Stimulated activated CD4-positive, alpha-beta T cell treated with anti-CD3 and anti-CD28 coated beads, TNF-alpha, amount 100 ng/mL, for 24 hours (primary cell): ENCODE measurements at regions not wholly inside any gene's neighbourhood (a gene's known extent, or its start where the extent isn't known, plus 50 kb on each side); places are given as distances from the start of the nearest gene placed in this dataset.

ENCODE experiments used
- DNase-seq, 3 experiments: peaks; one replicate each; pipeline ENCODE4 v3.0.0-alpha.2; 2020; ENCODE audit warnings: low read depth in 3 of 3

DNA sequence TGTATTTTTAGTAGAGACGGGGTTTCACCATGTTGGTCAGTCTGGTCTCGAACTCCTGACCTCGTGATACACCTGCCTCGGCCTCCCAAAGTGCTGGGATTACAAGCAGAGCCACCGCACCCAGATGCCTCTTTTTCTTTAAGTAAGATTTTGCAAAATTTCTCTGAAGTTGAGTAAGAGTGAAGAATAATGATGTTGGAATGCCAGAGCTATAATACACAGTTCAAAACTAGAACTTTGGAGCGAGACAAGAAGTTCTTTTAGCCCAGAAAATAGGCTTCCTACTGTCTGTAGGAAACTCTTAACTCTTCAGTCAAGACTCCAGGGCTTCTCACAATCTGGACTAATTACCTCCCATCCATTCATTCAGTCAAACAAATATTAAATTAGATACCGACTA is 51.4 kb downstream of the MARCHF4 start:
- DNase-seq = no peak

DNA sequence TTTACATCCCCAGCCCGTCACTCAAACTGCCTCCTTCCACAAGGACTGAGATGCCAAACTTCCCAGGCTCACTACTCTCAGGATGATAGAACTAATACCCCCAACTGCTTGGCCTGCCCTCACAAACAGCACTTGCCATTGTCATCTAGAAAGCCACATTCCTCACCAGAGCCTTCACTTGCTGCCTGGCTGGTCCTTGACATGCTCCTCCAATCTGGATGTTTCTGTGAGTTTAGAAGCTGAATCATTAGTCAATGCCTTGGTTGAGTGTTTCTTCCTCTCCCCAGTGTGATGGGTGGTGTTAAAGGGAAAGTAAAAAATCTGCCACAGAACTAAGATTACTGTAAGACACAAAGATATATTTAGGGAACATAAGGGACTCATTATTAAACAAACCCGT is 52.5 kb downstream of the MARCHF4 start:
- DNase-seq = no peak

DNA sequence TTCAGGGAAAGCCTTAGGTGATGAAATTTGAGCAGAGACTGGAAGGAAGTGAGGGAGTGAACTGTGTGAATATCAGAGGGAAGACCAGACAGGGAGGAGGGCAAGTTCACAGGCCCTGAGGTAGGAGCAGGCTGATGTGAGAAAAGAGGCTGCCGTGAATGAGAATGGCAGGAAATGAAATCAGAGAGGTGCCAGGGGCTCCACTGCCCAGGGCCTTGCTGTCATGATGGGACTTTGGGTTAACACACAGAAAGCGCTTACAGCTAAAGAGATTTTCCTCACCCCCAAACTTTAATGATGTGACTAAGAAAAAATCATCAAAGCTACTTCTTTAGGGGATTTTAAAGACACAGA is 53.8 kb downstream of the MARCHF4 start:
- no peak for DNase-seq

- no peak for DNase-seq
Measured at GRCh38 chr2:216317831-216318520, 54.3 kb downstream of the MARCHF4 start.

- DNase-seq = no peak
Measured at GRCh38 chr2:216316743-216317142, 55.5 kb downstream of the MARCHF4 start.

DNA sequence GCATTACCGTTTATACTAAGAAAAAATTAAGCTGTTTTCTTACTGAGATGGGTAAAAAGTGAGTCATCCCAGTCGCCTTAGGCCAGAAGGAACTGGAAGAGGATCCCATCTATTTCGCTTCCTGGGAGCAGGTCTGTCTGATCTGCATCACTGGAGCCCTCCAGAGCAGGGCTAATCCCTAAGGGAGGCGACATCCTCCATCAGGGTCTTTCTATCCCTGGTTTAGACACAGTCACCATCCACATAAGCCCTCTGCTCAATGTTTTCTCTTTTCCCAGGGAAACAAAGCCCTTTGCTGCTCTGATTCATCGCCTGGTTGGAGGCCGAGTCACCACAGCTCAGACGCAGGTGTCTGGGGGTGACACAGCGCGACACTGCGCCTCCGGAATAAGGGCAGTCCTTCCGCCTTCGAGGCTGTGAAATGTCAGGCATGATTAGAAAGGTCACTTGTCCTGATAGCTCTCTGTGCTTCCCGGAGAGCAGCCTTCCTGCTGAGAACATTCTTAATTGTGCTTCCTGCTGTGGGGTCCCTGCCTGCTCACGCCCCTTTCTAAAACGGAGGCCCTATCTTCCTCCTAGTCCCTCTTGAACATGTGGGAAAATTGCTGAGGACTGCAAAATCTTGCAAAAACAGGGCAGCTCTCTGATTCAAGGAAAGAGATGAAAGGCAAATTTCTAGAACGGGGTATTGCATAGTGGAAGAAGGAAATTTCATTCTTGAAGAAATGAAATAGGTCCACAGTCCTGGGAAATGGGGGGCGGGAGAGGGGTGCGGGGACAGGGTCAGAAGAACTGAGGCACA is 56.3 kb downstream of the MARCHF4 start:
- no peak for DNase-seq

- no peak for DNase-seq
Measured at GRCh38 chr2:216312441-216312840, 59.8 kb downstream of the MARCHF4 start.

DNA sequence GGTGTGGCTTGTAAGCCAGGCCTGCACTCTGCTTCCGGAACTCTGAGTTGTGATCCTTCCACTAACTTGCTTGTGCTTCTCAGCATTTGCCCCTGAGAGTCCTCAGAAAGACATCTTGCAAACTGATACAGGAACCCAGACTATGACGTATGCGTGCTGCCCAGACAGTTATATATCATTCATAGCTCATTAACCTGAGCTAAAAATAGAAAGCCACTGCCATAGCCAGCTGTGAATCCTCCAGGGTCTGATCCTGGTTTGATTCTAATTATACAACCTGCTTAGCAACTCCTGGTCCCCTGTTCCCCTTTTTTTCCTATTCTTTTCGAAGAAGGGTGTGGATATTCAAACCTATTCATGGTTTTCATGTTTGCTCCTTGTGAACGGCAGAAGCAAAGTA is 63.7 kb downstream of the MARCHF4 start:
- no peak for DNase-seq

DNA sequence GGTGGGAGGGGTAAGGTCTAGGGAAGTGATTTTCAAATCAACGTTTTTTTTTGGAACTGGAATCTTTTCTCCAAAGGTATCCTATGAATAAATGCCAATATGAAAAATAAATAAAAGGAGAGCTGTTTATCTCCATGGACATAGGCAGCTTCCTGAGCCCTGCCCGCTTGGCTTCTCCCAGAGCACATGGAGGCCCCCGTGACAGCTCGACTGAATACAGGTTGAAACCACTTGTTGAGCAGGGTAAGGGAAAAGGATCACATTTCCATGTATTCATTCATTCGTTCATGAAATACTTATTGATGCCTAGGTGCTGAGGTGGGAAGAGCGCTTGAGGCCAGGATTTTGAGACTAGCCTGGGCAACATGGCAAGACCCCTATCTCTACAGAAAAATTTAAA is 64.8 kb downstream of the MARCHF4 start:
- no peak for DNase-seq

GRCh38 chr2:216306868-216307267 is 65.4 kb downstream of the MARCHF4 start:
- no peak for DNase-seq

DNA sequence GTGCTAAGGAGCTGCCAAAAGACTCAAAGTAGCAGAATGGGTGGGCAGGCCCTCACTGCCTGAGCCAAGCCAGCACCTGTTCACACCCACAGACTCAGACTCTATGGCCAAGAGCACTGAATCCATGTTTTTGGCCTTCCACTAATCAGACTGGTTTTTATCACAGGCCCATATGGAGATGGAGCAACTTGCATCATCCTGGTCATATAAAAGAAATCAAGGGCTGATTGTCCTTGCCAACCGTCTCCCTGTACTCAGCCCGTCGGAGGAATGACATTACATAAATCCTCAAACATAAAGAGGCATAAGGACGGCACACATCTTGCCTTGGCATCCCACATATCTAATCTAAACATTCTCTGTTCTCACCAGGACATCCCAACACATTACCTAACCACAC is 66.7 kb downstream of the MARCHF4 start:
- DNase-seq = no peak

DNA sequence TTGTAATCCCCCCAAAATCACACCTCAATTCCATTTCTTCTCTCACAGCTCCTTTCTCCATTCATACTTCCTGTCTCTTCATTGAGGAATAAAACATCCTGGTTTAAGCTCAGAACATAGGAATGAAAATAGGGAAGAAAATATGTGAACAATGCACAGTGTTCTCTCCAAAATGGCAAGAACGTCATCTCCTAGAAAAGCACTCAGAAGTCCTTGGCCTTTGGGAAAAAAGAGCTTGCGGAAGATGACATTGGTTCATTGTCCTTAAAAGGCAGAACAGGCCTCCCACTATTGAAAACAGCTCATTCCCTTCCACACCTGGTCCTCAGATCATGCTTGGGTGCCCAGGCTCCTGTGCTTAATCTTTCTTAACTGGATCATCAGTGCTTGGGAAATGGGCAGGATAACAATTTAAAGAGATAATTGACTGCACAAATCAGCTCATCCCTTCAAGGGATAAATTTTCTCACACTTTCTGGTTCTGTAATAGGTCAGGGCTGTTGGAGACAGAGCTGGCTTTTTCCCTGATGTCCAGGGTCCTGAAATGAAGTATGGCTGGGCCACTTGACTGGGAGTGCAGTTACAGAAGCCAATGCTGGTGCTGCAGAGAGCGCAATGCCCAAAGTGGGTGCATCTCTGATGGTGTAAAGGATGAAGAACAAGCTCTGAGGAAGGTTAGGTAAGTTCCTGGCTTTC is 69.2 kb downstream of the MARCHF4 start:
- DNase-seq = no peak

DNA sequence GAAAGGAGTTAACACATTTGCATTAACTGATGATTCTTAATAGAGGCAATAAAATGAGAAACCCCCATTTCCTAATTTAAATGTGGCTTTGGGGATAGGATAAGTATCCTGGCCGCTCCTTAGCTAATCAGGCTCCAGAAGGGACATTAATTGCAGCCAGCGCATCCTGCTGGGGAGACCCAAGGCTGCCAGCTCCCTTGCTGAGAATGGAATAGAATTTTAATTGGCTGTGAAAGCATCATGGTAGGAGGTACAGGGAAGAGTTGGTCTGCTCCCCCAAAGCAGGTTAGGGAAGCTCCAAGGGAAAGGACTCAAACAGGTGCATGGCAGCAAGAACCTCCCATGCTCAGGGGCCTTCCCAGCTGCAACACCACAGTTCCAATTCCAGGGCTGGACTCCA is 71.4 kb downstream of the MARCHF4 start:
- no peak for DNase-seq

DNA sequence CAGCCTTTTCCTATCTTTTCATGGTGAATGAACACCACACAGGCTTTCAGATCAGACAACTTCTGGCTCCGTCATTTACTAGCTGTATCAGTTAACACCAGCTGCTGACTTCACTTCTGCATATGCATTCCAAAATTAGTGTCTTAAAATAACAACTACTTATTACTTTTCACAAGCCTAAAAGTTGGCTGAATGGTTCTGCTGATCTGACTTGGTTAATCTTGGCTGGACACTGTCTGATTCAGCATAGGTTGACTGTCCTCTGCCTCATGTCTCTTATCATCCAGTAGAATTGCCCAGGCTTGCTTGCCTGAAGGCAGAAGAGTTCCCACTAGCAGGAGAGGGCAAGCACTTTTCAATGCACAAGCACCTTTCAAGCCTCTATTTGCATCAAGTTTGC is 72.7 kb downstream of the MARCHF4 start:
- DNase-seq = no peak

DNA sequence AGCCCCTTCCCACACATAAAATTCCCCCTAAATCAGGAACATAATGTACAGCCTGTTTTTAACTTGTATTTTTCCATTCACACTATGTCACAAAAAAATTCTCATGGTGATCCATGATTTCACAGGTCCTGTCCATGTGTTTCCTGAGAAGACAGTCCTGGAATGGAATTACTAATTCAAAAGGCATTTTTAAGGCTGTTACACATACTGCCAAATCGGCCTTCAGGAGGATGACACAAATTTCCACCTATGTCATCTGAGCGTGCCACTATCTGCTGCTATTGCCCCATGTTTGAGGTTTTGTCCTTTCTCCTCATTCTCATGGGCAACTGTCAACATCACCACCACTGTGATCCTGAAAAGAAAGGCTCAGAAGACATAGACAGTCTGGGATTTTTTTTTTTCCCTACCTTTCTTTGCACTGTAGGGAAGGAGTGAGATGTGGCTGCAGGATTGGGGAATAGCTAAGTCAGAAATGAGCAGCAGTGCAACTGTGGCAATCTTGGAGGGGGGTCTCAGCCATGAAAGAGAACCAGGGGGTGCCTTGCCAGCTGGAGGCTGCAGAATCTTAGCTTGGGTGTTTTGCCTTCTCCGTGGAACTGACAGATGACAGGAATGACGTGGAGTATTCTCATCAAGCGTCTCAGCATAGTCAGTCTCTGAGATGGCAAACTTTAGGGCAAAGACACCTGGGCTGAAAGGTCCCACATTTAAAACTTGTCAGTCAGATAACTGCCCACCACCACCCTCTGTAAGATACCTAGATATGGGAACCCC is 73.4 kb downstream of the MARCHF4 start:
- no peak for DNase-seq

DNA sequence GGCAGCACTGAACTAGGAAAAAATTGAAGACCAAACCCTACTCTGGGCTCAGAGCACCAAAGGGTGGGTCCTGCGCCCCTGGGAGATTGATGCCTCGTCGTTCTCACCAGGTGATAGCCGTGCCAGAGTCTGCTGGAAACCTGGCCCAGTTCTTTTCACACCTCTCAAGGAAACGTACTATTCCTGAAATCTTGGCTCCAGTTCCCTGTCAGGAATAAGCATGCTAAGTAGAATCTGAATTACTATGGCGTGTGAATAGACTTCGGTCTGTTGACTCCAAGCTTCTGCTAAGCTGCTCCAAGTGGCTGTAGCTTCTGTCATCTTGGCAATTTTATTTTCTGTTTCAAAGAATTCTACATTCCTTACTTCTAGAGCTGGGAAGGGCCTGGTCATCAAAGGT is 75.4 kb downstream of the MARCHF4 start:
- no peak for DNase-seq

DNA sequence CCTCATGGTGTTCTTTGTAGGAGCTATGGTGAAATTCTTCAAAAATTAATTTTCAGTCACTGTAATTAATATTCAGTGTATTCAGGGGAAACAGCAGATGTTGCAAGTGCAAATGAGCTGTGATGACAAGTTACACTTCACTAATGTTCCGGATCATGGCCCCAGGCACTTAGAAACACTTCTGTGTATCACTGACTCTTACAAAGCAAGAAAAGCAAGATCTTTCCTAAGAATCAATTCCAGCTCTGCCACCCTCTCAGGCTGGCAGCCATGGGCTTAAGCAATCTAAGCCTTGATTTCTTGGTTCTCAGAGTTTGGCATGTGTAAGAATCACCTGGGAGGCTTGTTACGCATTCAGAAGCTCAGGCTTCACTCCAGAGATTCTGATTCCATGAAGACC is 78.0 kb downstream of the MARCHF4 start:
- DNase-seq = no peak

GRCh38 chr2:216293883-216294282 is 78.4 kb downstream of the MARCHF4 start:
- DNase-seq = no peak

- DNase-seq = no peak
Measured at GRCh38 chr2:216292886-216293301, 79.4 kb downstream of the MARCHF4 start.

DNA sequence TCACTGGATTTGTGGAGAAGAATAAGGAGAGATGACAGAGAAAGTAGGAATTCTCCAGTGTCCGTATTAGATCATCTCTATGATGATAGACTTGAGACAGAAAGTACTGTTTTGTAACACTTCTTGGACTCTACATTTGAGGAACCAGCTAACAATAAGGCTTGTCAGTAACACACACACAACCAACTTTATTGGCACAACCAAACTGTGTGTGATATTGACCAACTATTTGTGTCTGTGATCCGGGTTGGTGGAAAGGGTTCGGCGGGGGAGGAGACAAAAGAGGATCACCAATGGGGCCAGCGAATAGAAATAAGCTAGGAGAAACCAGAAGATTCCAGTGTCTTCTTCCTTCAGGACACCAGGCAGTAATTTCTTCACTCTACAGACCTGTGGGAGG is 79.8 kb downstream of the MARCHF4 start:
- no peak for DNase-seq

DNA sequence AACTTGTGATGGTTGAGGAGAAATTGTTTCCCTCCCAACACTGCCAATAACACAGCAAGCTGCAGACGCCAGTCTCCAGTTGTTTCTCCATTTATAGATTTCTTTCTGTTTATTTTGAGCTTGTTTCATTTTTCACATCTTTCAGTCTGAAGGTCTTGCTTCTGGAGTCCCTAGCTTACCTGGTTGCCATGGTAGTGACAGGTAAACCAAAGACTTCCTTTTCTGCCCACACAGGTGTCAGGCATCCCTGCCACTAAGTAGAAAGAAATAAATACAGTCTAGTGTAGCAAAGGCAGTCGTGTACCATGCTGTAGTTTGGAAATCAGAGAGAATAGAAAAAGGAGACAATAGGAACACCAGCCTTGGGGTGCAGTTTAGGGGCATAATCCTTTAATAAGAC is 82.8 kb downstream of the MARCHF4 start:
- no peak for DNase-seq

DNA sequence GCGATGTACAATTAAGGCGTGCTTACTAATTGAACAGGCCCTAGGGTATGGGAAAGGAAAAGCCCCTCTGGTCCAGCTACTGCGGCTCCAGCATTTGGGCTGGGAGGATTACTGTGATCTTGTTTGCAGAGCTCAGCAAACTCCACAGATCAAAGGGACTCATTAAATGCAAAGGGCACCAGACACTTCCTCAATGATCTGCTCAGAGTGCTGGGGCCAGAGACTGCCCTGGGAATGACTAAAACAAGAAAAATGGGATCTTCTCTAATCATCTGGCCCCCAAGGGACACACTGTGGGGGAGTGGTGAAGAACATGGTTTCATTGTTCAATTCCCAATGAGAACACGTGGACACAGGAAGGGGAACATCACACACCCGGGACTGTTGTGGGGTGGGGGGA is 85.0 kb downstream of the MARCHF4 start:
- DNase-seq = no peak
